ENCODE measurements at regions not wholly inside any gene's neighbourhood (a gene's known extent, or its start where the extent isn't known, plus 50 kb on each side); places are given as distances from the start of the nearest gene placed in this dataset.
"Not testable (repeated sequence)": the region's sequence is repeated elsewhere in the genome, so short reads cannot be mapped to it uniquely, and the experiment has no call there.

GRCh38 chr7:115789473-115789872, 241.1 kb downstream of the TFEC start:
- not testable (repeated sequence) for DNase-seq

- DNase-seq = no peak
Measured at GRCh38 chr7:115782696-115783490, 247.7 kb downstream of the TFEC start.

- no peak for DNase-seq
Measured at GRCh38 chr7:115779561-115779960, 251.0 kb downstream of the TFEC start.

- DNase-seq = no peak
Measured at GRCh38 chr7:115775981-115776380, 254.6 kb downstream of the TFEC start.

GRCh38 chr7:115763347-115763746, 267.2 kb downstream of the TFEC start:
- DNase-seq = no peak

GRCh38 chr7:115758025-115758424, 272.5 kb downstream of the TFEC start:
- no peak for DNase-seq

GRCh38 chr7:115754226-115754625, 276.3 kb downstream of the TFEC start:
- DNase-seq = no peak

- no peak for DNase-seq
Measured at GRCh38 chr7:115749924-115750323, 280.6 kb downstream of the TFEC start.

- no peak for DNase-seq
Measured at GRCh38 chr7:115748123-115748738, 282.3 kb downstream of the TFEC start.

GRCh38 chr7:115747174-115747573, 283.4 kb downstream of the TFEC start:
- no peak for DNase-seq

GRCh38 chr7:115740043-115740442, 290.5 kb downstream of the TFEC start:
- no peak for DNase-seq

GRCh38 chr7:115734641-115735040, 295.9 kb downstream of the TFEC start:
- DNase-seq = no peak

GRCh38 chr7:115731796-115732471, 298.6 kb downstream of the TFEC start:
- no peak for DNase-seq

- DNase-seq = no peak
Measured at GRCh38 chr7:115728518-115728917, 302.0 kb downstream of the TFEC start.

GRCh38 chr7:115724400-115725056, 306.0 kb downstream of the TFEC start:
- DNase-seq = no peak

- no peak for DNase-seq
Measured at GRCh38 chr7:115722302-115722977, 308.1 kb downstream of the TFEC start.

- DNase-seq = no peak
Measured at GRCh38 chr7:115721293-115722217, 309.0 kb downstream of the TFEC start.

GRCh38 chr7:115719963-115720362, 310.6 kb downstream of the TFEC start:
- no peak for DNase-seq

- no peak for DNase-seq
Measured at GRCh38 chr7:115709664-115710063, 320.9 kb downstream of the TFEC start.

GRCh38 chr7:115708013-115708341, 322.6 kb downstream of the TFEC start:
- DNase-seq = no peak

GRCh38 chr7:115707258-115708012, 323.1 kb downstream of the TFEC start:
- DNase-seq = peak; percentile 9

Measured in activated CD4-positive, alpha-beta T cell treated with anti-CD3 and anti-CD28 coated beads, Interleukin-2, Interleukin-6, amounts not matched to agents 100 ng/mL and 50 ng/mL, durations not matched to agents 16 hours and 8 hours (primary cell).